ENCODE measurements at regions not wholly inside any gene's neighbourhood (a gene's known extent, or its start where the extent isn't known, plus 50 kb on each side); places are given as distances from the start of the nearest gene placed in this dataset.

- Histone ChIP-seq H3K4me3 (ENCODE audit: low read depth in 1 of 3, low read length in 3 of 3) (no peak overlapping the region), H3K9me3 (ENCODE audit: control insufficient read depth in 4 of 4, low read length in 3 of 4) (no peaks in the 10 kb centered on the region), H3K4me1 (ENCODE audit: control insufficient read depth in 4 of 4, insufficient read depth in 4 of 4, low read length in 3 of 4) (no peaks in the 10 kb centered on the region), H3K9ac (ENCODE audit: low read depth in 1 of 2, low read length in 2 of 2) (no peak overlapping the region), H3K27ac (ENCODE audit: low read depth in 1 of 2, low read length in 2 of 2) (no peak overlapping the region), H3K36me3 (ENCODE audit: control insufficient read depth in 4 of 4, insufficient read depth in 3 of 4, low read depth in 1 of 4, low read length in 3 of 4) (no peaks in the 10 kb centered on the region), H3K27me3 (ENCODE audit: control insufficient read depth in 4 of 4, insufficient read depth in 4 of 4, low read length in 3 of 4) (no peaks in the 10 kb centered on the region)
- peak; percentile 81 for TF ChIP-seq RAD21 (IDR thresholded peaks at IDR 0.05)
- TF ChIP-seq CTCF (IDR thresholded peaks at IDR 0.05; ENCODE audit: low read depth, low read length, missing input control) = peak; percentile 40
- TF ChIP-seq HNF4G (IDR thresholded peaks at IDR 0.05) = no peak
- WGBS = 37% methylated on average over 8 of the region's 8 CpGs
- DNase-seq (ENCODE audit: low spot score) = no peak
Measured at GRCh38 chr7:113404245-113404644, 285.9 kb upstream of the SMIM30 start.

GRCh38 chr7:113402482-113402881, 284.1 kb upstream of the SMIM30 start:
- no peak overlapping the region for H3K27ac ChIP-seq (ENCODE audit: low read depth in 1 of 2, low read length in 2 of 2)
- no peaks in the 10 kb centered on the region for H3K36me3 ChIP-seq (ENCODE audit: control insufficient read depth in 4 of 4, insufficient read depth in 3 of 4, low read depth in 1 of 4, low read length in 3 of 4)
- TF ChIP-seq HNF4A (conservative IDR thresholded peaks at IDR 0.05) (no peak), RXRA (IDR thresholded peaks at IDR 0.05) (no peak), FOXA2 (IDR thresholded peaks at IDR 0.05) (no peak), RAD21 (IDR thresholded peaks at IDR 0.05) (no peak), REST (IDR thresholded peaks at IDR 0.05) (no peak), FOXA1 (IDR thresholded peaks at IDR 0.05) (no peak), EGR1 (IDR thresholded peaks at IDR 0.05; ENCODE audit: low read depth in 2 of 2) (no peak), TAF1 (conservative IDR thresholded peaks at IDR 0.05) (no peak), JUND (IDR thresholded peaks at IDR 0.05) (no peak)
- no peak for DNase-seq (ENCODE audit: low spot score)
- no peaks in the 10 kb centered on the region for H3K9me3 ChIP-seq (ENCODE audit: control insufficient read depth in 4 of 4, low read length in 3 of 4)
- no peaks in the 10 kb centered on the region for H3K27me3 ChIP-seq (ENCODE audit: control insufficient read depth in 4 of 4, insufficient read depth in 4 of 4, low read length in 3 of 4)
- no peaks in the 10 kb centered on the region for H3K4me1 ChIP-seq (ENCODE audit: control insufficient read depth in 4 of 4, insufficient read depth in 4 of 4, low read length in 3 of 4)
- no peak overlapping the region for H3K4me3 ChIP-seq (ENCODE audit: low read depth in 1 of 3, low read length in 3 of 3)
- H3K9ac ChIP-seq (ENCODE audit: low read depth in 1 of 2, low read length in 2 of 2) = no peak overlapping the region

- no peaks in the 10 kb centered on the region for H3K27me3 ChIP-seq (ENCODE audit: control insufficient read depth in 4 of 4, insufficient read depth in 4 of 4, low read length in 3 of 4)
- no peaks in the 10 kb centered on the region for H3K4me1 ChIP-seq (ENCODE audit: control insufficient read depth in 4 of 4, insufficient read depth in 4 of 4, low read length in 3 of 4)
- H3K27ac ChIP-seq (ENCODE audit: low read depth in 1 of 2, low read length in 2 of 2) = no peak overlapping the region
- no peak for TF ChIP-seq HNF4G (IDR thresholded peaks at IDR 0.05)
- no peak for TF ChIP-seq RXRA (IDR thresholded peaks at IDR 0.05)
- TF ChIP-seq CTCF (IDR thresholded peaks at IDR 0.05; ENCODE audit: low read depth, low read length, missing input control) = no peak
- no peak for TF ChIP-seq NR2F2 (IDR thresholded peaks at IDR 0.05)
- no peak for TF ChIP-seq REST (IDR thresholded peaks at IDR 0.05)
- no peak for TF ChIP-seq RAD21 (IDR thresholded peaks at IDR 0.05)
- TF ChIP-seq FOXA2 (IDR thresholded peaks at IDR 0.05) = no peak
- 31% methylated on average over 2 of the region's 2 CpGs for WGBS
- no peaks in the 10 kb centered on the region for H3K9me3 ChIP-seq (ENCODE audit: control insufficient read depth in 4 of 4, low read length in 3 of 4)
- no peaks in the 10 kb centered on the region for H3K36me3 ChIP-seq (ENCODE audit: control insufficient read depth in 4 of 4, insufficient read depth in 3 of 4, low read depth in 1 of 4, low read length in 3 of 4)
- no peak overlapping the region for H3K9ac ChIP-seq (ENCODE audit: low read depth in 1 of 2, low read length in 2 of 2)
- no peak overlapping the region for H3K4me3 ChIP-seq (ENCODE audit: low read depth in 1 of 3, low read length in 3 of 3)
- no peak for DNase-seq (ENCODE audit: low spot score)
Measured at GRCh38 chr7:113402005-113402404, 283.7 kb upstream of the SMIM30 start.

Measured in liver (tissue), 8 donors.